ENCODE measurements at regions not wholly inside any gene's neighbourhood (a gene's known extent, or its start where the extent isn't known, plus 50 kb on each side); places are given as distances from the start of the nearest gene placed in this dataset.

DNA sequence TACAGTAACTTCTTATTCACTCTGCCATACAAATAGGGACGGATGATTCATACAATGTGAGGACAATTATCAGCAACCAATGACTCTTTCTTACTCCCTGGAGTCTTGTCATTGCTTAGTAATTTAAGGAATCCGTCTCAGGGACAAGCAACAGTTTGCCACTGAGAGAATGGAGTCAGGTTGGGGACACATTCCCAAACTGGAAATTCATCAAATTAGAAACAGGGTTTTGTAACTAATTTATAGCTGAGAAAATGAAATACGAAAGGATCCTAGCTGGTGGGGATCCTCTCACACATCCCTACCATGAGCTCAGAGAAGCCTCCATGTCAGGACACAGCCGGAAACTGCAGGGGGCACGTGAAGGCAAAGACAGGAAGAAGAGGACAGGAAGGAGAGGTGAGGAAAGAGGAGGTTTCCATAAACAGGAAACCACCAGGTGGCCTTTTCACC, 50.4 kb upstream of the KDR start:
- Histone ChIP-seq H3K9me3 (ENCODE audit: low read depth) (no peaks in the 10 kb centered on the region), H3K79me2 (no peaks in the 10 kb centered on the region), H4K20me1 (ENCODE audit: insufficient read depth, poor library complexity, severe bottlenecking) (no peaks in the 10 kb centered on the region), H3K4me3 (no peak overlapping the region), H3K36me3 (replicated peaks; ENCODE audit: insufficient read depth, low read depth) (no peaks in the 10 kb centered on the region), H3K4me1 (ENCODE audit: insufficient read depth) (no peaks in the 10 kb centered on the region), H3K27ac (no peak overlapping the region), H3K4me2 (no peak overlapping the region), H3K27me3 (no peaks in the 10 kb centered on the region), H2AFZ (no peak overlapping the region), H3K9me2 (replicated peaks; ENCODE audit: insufficient read depth) (no peaks in the 10 kb centered on the region)
- TF ChIP-seq, protein P1, sequence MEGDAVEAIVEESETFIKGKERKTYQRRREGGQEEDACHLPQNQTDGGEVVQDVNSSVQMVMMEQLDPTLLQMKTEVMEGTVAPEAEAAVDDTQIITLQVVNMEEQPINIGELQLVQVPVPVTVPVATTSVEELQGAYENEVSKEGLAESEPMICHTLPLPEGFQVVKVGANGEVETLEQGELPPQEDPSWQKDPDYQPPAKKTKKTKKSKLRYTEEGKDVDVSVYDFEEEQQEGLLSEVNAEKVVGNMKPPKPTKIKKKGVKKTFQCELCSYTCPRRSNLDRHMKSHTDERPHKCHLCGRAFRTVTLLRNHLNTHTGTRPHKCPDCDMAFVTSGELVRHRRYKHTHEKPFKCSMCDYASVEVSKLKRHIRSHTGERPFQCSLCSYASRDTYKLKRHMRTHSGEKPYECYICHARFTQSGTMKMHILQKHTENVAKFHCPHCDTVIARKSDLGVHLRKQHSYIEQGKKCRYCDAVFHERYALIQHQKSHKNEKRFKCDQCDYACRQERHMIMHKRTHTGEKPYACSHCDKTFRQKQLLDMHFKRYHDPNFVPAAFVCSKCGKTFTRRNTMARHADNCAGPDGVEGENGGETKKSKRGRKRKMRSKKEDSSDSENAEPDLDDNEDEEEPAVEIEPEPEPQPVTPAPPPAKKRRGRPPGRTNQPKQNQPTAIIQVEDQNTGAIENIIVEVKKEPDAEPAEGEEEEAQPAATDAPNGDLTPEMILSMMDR (IDR thresholded peaks at IDR 0.05; ENCODE audit: poor library complexity), result no peak
- no peak for TF ChIP-seq EZH2phosphoT487 (IDR thresholded peaks at IDR 0.05; ENCODE audit: low read depth, severe bottlenecking, unreplicated experiment)
- no peak for TF ChIP-seq EZH2 (IDR thresholded peaks at IDR 0.05; ENCODE audit: borderline replicate concordance)
- 73% methylated on average over 5 of the region's 5 CpGs for WGBS (ENCODE audit: low lambda C conversion rate, missing lambda C conversion rate)
- no peak for DNase-seq (ENCODE audit: low spot score)

DNA sequence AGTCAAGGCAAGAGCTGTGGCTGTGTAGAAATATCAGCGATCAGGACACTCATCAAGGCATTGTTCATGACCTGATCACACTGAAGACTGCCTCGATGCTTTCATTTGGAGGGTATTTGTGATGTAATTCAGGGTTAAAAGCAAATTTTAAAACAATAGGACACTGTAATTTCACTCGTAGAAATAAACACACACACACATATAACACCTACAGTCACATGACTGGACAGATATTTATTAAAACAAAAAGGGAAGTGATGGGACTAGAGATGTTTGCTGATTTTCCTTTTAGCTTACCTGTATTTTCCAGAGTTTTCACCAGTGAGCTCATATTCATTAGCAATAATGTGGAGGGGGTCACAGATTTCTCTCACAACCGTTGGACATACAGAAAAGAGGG, 51.1 kb upstream of the KDR start:
- 89% methylated on average over 4 of the region's 4 CpGs for WGBS (ENCODE audit: low lambda C conversion rate, missing lambda C conversion rate)
- Histone ChIP-seq H3K79me2 (no peaks in the 10 kb centered on the region), H3K4me1 (ENCODE audit: insufficient read depth) (no peaks in the 10 kb centered on the region), H3K4me2 (no peak overlapping the region), H2AFZ (no peak overlapping the region), H3K36me3 (replicated peaks; ENCODE audit: insufficient read depth, low read depth) (no peaks in the 10 kb centered on the region), H3K27me3 (no peaks in the 10 kb centered on the region), H4K20me1 (ENCODE audit: insufficient read depth, poor library complexity, severe bottlenecking) (no peaks in the 10 kb centered on the region), H3K4me3 (no peak overlapping the region), H3K9me2 (replicated peaks; ENCODE audit: insufficient read depth) (no peaks in the 10 kb centered on the region), H3K9me3 (ENCODE audit: low read depth) (no peaks in the 10 kb centered on the region), H3K27ac (no peak overlapping the region)
- DNase-seq (ENCODE audit: low spot score), result no peak
- TF ChIP-seq EZH2 (IDR thresholded peaks at IDR 0.05; ENCODE audit: borderline replicate concordance), result no peak
- TF ChIP-seq, protein P1 (IDR thresholded peaks at IDR 0.05; ENCODE audit: poor library complexity), result no peak
- no peak for TF ChIP-seq EZH2phosphoT487 (IDR thresholded peaks at IDR 0.05; ENCODE audit: low read depth, severe bottlenecking, unreplicated experiment)

DNA sequence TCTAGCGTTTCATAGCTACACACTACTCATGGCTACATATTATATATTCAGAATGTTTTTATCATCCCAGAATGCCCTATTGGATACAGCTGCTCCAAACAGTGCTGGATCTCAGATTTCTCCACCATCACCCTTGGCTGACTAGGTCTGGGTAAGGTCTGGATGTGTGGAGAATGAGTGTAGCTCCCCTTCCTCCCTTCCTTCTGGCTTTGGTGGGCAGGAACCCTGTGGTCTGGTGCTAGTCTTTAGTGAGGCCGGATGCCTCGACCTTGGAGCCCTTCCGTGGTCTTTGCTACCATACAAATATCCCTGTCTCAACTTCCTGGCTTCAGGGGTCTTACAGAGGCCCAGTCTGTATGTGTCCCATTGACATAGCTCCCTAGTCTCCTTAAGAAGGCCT, 52.1 kb upstream of the KDR start:
- Histone ChIP-seq H3K4me3 (no peak overlapping the region), H3K4me1 (ENCODE audit: insufficient read depth) (no peaks in the 10 kb centered on the region), H3K36me3 (replicated peaks; ENCODE audit: insufficient read depth, low read depth) (no peaks in the 10 kb centered on the region), H2AFZ (no peak overlapping the region), H3K27me3 (no peaks in the 10 kb centered on the region), H3K9me3 (ENCODE audit: low read depth) (no peaks in the 10 kb centered on the region), H3K27ac (no peak overlapping the region), H4K20me1 (ENCODE audit: insufficient read depth, poor library complexity, severe bottlenecking) (no peaks in the 10 kb centered on the region), H3K4me2 (no peak overlapping the region), H3K9me2 (replicated peaks; ENCODE audit: insufficient read depth) (no peaks in the 10 kb centered on the region), H3K79me2 (no peaks in the 10 kb centered on the region)
- 97% methylated on average over 4 of the region's 4 CpGs for WGBS (ENCODE audit: low lambda C conversion rate, missing lambda C conversion rate)
- no peak for DNase-seq (ENCODE audit: low spot score)
- TF ChIP-seq, protein P1 (IDR thresholded peaks at IDR 0.05; ENCODE audit: poor library complexity), result no peak
- TF ChIP-seq EZH2 (IDR thresholded peaks at IDR 0.05; ENCODE audit: borderline replicate concordance), result no peak
- TF ChIP-seq EZH2phosphoT487 (IDR thresholded peaks at IDR 0.05; ENCODE audit: low read depth, severe bottlenecking, unreplicated experiment), result no peak

All from hepatocyte (in vitro differentiated cells).